HG03066 (cell line): ENCODE measurements at regions not wholly inside any gene's neighbourhood (a gene's known extent, or its start where the extent isn't known, plus 50 kb on each side); places are given as distances from the start of the nearest gene placed in this dataset.

Experiments used
- ATAC-seq: cut with Tn5 transposase; IDR thresholded peaks from one replicate; pipeline ENCODE4 v1.9.1; 2021; ENCODE audit warnings: low read depth; ENCODE audit not compliant: unreplicated experiment

GRCh38 chr21:27582948-27583430 is 616.1 kb upstream of the ADAMTS5 start:
- ATAC-seq: no peak

- no peak for ATAC-seq
Measured at GRCh38 chr21:27582246-27582947, 615.5 kb upstream of the ADAMTS5 start.

GRCh38 chr21:27581168-27581567 is 614.3 kb upstream of the ADAMTS5 start:
- no peak for ATAC-seq

GRCh38 chr21:27580276-27580675 is 613.4 kb upstream of the ADAMTS5 start:
- no peak for ATAC-seq

- ATAC-seq: no peak
Measured at GRCh38 chr21:27578741-27579265, 611.9 kb upstream of the ADAMTS5 start.

GRCh38 chr21:27572696-27573095 is 605.8 kb upstream of the ADAMTS5 start:
- ATAC-seq: no peak

GRCh38 chr21:27571706-27572105 is 604.8 kb upstream of the ADAMTS5 start:
- ATAC-seq: no peak

- no peak for ATAC-seq
Measured at GRCh38 chr21:27570306-27570868, 603.5 kb upstream of the ADAMTS5 start.

GRCh38 chr21:27569831-27570230 is 602.9 kb upstream of the ADAMTS5 start:
- ATAC-seq: no peak

GRCh38 chr21:27569091-27569490 is 602.2 kb upstream of the ADAMTS5 start:
- ATAC-seq: no peak

- no peak for ATAC-seq
Measured at GRCh38 chr21:27567381-27567780, 600.5 kb upstream of the ADAMTS5 start.

GRCh38 chr21:27566521-27566920 is 599.6 kb upstream of the ADAMTS5 start:
- no peak for ATAC-seq

GRCh38 chr21:27565364-27565763 is 598.5 kb upstream of the ADAMTS5 start:
- no peak for ATAC-seq

- ATAC-seq: no peak
Measured at GRCh38 chr21:27564684-27565301, 597.9 kb upstream of the ADAMTS5 start.

- ATAC-seq: no peak
Measured at GRCh38 chr21:27562303-27562702, 595.4 kb upstream of the ADAMTS5 start.

- no peak for ATAC-seq
Measured at GRCh38 chr21:27561116-27561515, 594.2 kb upstream of the ADAMTS5 start.

- no peak for ATAC-seq
Measured at GRCh38 chr21:27557356-27557755, 590.5 kb upstream of the ADAMTS5 start.

- ATAC-seq: no peak
Measured at GRCh38 chr21:27555996-27556395, 589.1 kb upstream of the ADAMTS5 start.

GRCh38 chr21:27550287-27550686 is 583.4 kb upstream of the ADAMTS5 start:
- no peak for ATAC-seq

- no peak for ATAC-seq
Measured at GRCh38 chr21:27548486-27548885, 581.6 kb upstream of the ADAMTS5 start.

- no peak for ATAC-seq
Measured at GRCh38 chr21:27545754-27546349, 579.0 kb upstream of the ADAMTS5 start.
